IMR-90 (cell line): ENCODE measurements at regions not wholly inside any gene's neighbourhood (a gene's known extent, or its start where the extent isn't known, plus 50 kb on each side); places are given as distances from the start of the nearest gene placed in this dataset.

Experiments
- ATAC-seq: fragments of 200-7000 bp; cut with Tn5 transposase; 2 replicates; pipeline ENCODE4 v1.9.1; 2020; ENCODE audit warnings: low read depth, mild to moderate bottlenecking, moderate library complexity
- BruUV-seq: library from RNA; stranded (reverse); fragments of 400-500 nt; replicated peaks from 2 replicates; lab custom pipeline; 2021; lab: Mats Ljungman, UMichigan
- CTCF ChIA-PET: fragments of 300-600 bp; formaldehyde crosslinking; extraction: SDS; loops from one replicate; lab custom pipeline; 2021; ENCODE audit warnings: antibody characterized with exemption; lab: Yijun Ruan, JAX
- POLR2A ChIA-PET: fragments of 300-600 bp; sonication (Branson Sonifier 250); formaldehyde crosslinking; loops from one replicate; lab custom pipeline; 2022; ENCODE audit warnings: antibody characterized with exemption; ENCODE audit not compliant: unreplicated experiment; lab: Charles Lee
- DNase-seq: peaks from one replicate; pipeline ENCODE4 v3.0.0; 2013
- H2AFZ ChIP-seq: replicated peaks from 2 replicates; pipeline ENCODE3; 2013; ENCODE audit warnings: low read length, mild to moderate bottlenecking; ENCODE audit not compliant: poor library complexity
- H2AK5ac ChIP-seq: 2 replicates; pipeline ENCODE4 v1.6.1; 2013; ENCODE audit warnings: low read depth, low read length, inconsistent platforms
- H2AK9ac ChIP-seq: replicated peaks from 2 replicates; pipeline ENCODE3; 2013; ENCODE audit warnings: mild to moderate bottlenecking, low read depth, low read length, moderate library complexity; ENCODE audit not compliant: poor library complexity
- H2BK120ac ChIP-seq: 2 replicates; pipeline ENCODE4 v1.6.1; 2013; ENCODE audit warnings: low read depth, low read length, inconsistent platforms
- H2BK15ac ChIP-seq: 3 replicates; pipeline ENCODE4 v1.6.1; 2013; ENCODE audit warnings: low read depth, low read length, inconsistent platforms
- H2BK20ac ChIP-seq: 2 replicates; pipeline ENCODE4 v1.6.1; 2013; ENCODE audit warnings: low read depth, mild to moderate bottlenecking, inconsistent platforms, low read length, moderate library complexity
- H2BK5ac ChIP-seq: 2 replicates; pipeline ENCODE4 v1.6.1; 2013; ENCODE audit warnings: mild to moderate bottlenecking, low read depth, low read length, inconsistent platforms; ENCODE audit not compliant: poor library complexity, severe bottlenecking
- H3K14ac ChIP-seq: replicated peaks from 2 replicates; pipeline ENCODE4 v1.6.1; 2013; ENCODE audit warnings: low read depth, low read length, inconsistent platforms
- H3K18ac ChIP-seq: 2 replicates; pipeline ENCODE4 v1.6.1; 2013; ENCODE audit warnings: low read depth, low read length, control low read depth
- H3K23ac ChIP-seq: 2 replicates; pipeline ENCODE4 v1.6.1; 2013; ENCODE audit warnings: low read depth, low read length, inconsistent platforms
- H3K27ac ChIP-seq: 2 replicates; pipeline ENCODE4 v1.5.1; 2013; ENCODE audit warnings: mild to moderate bottlenecking, control low read depth, low read length; ENCODE audit not compliant: insufficient read depth
- H3K27me3 ChIP-seq: 2 replicates; pipeline ENCODE4 v1.6.1; 2013; ENCODE audit warnings: low read length; ENCODE audit not compliant: control insufficient read depth, insufficient read depth
- H3K36me3 ChIP-seq: 2 replicates; pipeline ENCODE4 v1.6.1; 2013; ENCODE audit warnings: low read length, mixed read lengths; ENCODE audit not compliant: control insufficient read depth, insufficient read depth
- H3K4ac ChIP-seq: 2 replicates; pipeline ENCODE4 v1.6.1; 2013; ENCODE audit warnings: low read depth, low read length, inconsistent platforms
- H3K4me1 ChIP-seq: 2 replicates; pipeline ENCODE4 v1.6.1; 2013; ENCODE audit warnings: low read length, mixed read lengths; ENCODE audit not compliant: control insufficient read depth, insufficient read depth
- H3K4me2 ChIP-seq: 2 replicates; pipeline ENCODE4 v1.6.1; 2013; ENCODE audit warnings: low read depth, mild to moderate bottlenecking, control low read depth, low read length, moderate library complexity
- H3K4me3 ChIP-seq: 2 replicates; pipeline ENCODE4 v1.5.1; 2013; ENCODE audit warnings: low read depth, mild to moderate bottlenecking, control low read depth, low read length, moderate library complexity; ENCODE audit not compliant: insufficient read depth
- H3K56ac ChIP-seq: 2 replicates; pipeline ENCODE4 v1.6.1; 2013; ENCODE audit warnings: low read length, inconsistent platforms; ENCODE audit not compliant: insufficient read depth; ENCODE audit errors: extremely low read depth
- H3K79me1 ChIP-seq, 2 experiments: 2 replicates each; pipeline ENCODE4 v1.6.1; 2013; ENCODE audit warnings: low read length in 2 of 2, inconsistent platforms in 1 of 2, low read depth in 1 of 2
- H3K9ac ChIP-seq: 2 replicates; pipeline ENCODE4 v1.6.1; 2013; ENCODE audit warnings: low read depth, low read length, control low read depth
- H3K9me1 ChIP-seq: 2 replicates; pipeline ENCODE4 v1.6.1; 2013; ENCODE audit warnings: low read length, inconsistent platforms; ENCODE audit not compliant: insufficient read depth
- H3K9me3 ChIP-seq: 2 replicates; pipeline ENCODE4 v1.6.1; 2013; ENCODE audit warnings: low read length; ENCODE audit not compliant: control insufficient read depth, insufficient read depth
- H4K20me1 ChIP-seq: 2 replicates; pipeline ENCODE4 v1.6.1; 2013; ENCODE audit warnings: low read length, inconsistent platforms; ENCODE audit not compliant: insufficient read depth
- H4K5ac ChIP-seq: 2 replicates; pipeline ENCODE4 v1.6.1; 2013; ENCODE audit warnings: mild to moderate bottlenecking, low read depth, low read length, control low read depth
- H4K8ac ChIP-seq, 2 experiments: 2 replicates each; pipeline ENCODE4 v1.6.1; 2013; ENCODE audit warnings: low read depth in 2 of 2, low read length in 2 of 2, control low read depth in 1 of 2, inconsistent platforms in 1 of 2
- H4K91ac ChIP-seq: 2 replicates; pipeline ENCODE4 v1.6.1; 2013; ENCODE audit warnings: low read depth, low read length, inconsistent platforms; ENCODE audit not compliant: insufficient read depth
- BHLHE40 ChIP-seq: fragments of 150-350 bp; IDR thresholded peaks from 2 replicates; pipeline ENCODE4 v1.6.1; 2016; ENCODE audit warnings: mild to moderate bottlenecking, low read depth, low read length
- CEBPB ChIP-seq: IDR thresholded peaks from 2 replicates; pipeline ENCODE4 v1.6.1; 2012; ENCODE audit warnings: low read depth, low read length, improper control_type of control experiment
- CHD1 ChIP-seq: IDR thresholded peaks from 2 replicates; pipeline ENCODE4 v1.6.1; 2012; ENCODE audit warnings: low read depth, low read length, improper control_type of control experiment
- FOS ChIP-seq: fragments of 150-350 bp; IDR thresholded peaks from 2 replicates; pipeline ENCODE4 v1.6.1; 2016; ENCODE audit warnings: low read depth, low read length
- MAZ ChIP-seq: IDR thresholded peaks from 2 replicates; pipeline ENCODE4 v1.6.1; 2012; ENCODE audit warnings: low read depth, mild to moderate bottlenecking, low read length, improper control_type of control experiment, moderate library complexity, borderline replicate concordance
- NFE2L2 ChIP-seq: fragments of 150-350 bp; IDR thresholded peaks from 2 replicates; pipeline ENCODE4 v1.6.1; 2016; ENCODE audit warnings: low read depth, mild to moderate bottlenecking, low read length
- POLR2A ChIP-seq: IDR thresholded peaks from 2 replicates; pipeline ENCODE4 v1.6.1; 2012; ENCODE audit warnings: mild to moderate bottlenecking, low read depth, low read length
- RAD21 ChIP-seq: IDR thresholded peaks from 2 replicates; pipeline ENCODE4 v1.6.1; 2012; ENCODE audit warnings: low read length, improper control_type of control experiment
- RCOR1 ChIP-seq: IDR thresholded peaks from 2 replicates; pipeline ENCODE4 v1.6.1; 2012; ENCODE audit warnings: mild to moderate bottlenecking, low read length, improper control_type of control experiment; ENCODE audit not compliant: insufficient replicate concordance
- RFX5 ChIP-seq: IDR thresholded peaks from 2 replicates; pipeline ENCODE4 v1.8.0; 2012; ENCODE audit warnings: low read depth, mild to moderate bottlenecking, low read length, moderate library complexity
- SMC3 ChIP-seq: fragments of 150-350 bp; IDR thresholded peaks from 2 replicates; pipeline ENCODE4 v1.6.1; 2016; ENCODE audit warnings: low read depth, mild to moderate bottlenecking, antibody characterized with exemption, low read length, moderate library complexity
- WGBS, 2 experiments: methylation state at CpG; one replicate each; pipeline versions ENCODE4 v1.1.5 to v1.1.7; 2013; ENCODE audit warnings: missing lambda C conversion rate in 2 of 2; ENCODE audit not compliant: insufficient read length in 1 of 2; ENCODE audit errors: extremely low coverage in 2 of 2; 5-methylcytosine and 5-hydroxymethylcytosine counted together
- dilution Hi-C: fragments of 300-500 bp; cut with HindIII; formaldehyde crosslinking; loops from one replicate; pipeline ENCODE4 v1.14.3; 2018; ENCODE audit warnings: low sequenced_read_pairs; ENCODE audit not compliant: unreplicated experiment
- in situ Hi-C: fragments of 300-500 bp; cut with MboI; formaldehyde crosslinking; loops from 3 replicates; pipeline ENCODE4 v1.14.3; 2019; ENCODE audit warnings: low sequenced_read_pairs, inconsistent platforms, mixed read lengths
- intact Hi-C: fragments of 100-400 bp; cut with micrococcal nuclease; formaldehyde crosslinking; loops from 2 replicates; pipeline ENCODE4 v1.10.0; 2022
- TF ChIP-seq, protein P1 (sequence below): fragments of 150-350 bp; IDR thresholded peaks from 2 replicates; pipeline ENCODE4 v1.6.1; 2016; ENCODE audit warnings: low read depth, mild to moderate bottlenecking, low read length, moderate library complexity, borderline replicate concordance
- TF ChIP-seq, protein P2 (sequence below): conservative IDR thresholded peaks from 2 replicates; pipeline ENCODE4 v1.5.1; 2012; ENCODE audit warnings: mild to moderate bottlenecking, low read depth, low read length, improper control_type of control experiment
- TF ChIP-seq, protein P3 (sequence below): fragments of 150-350 bp; IDR thresholded peaks from 2 replicates; pipeline ENCODE4 v1.6.1; 2017; ENCODE audit warnings: mild to moderate bottlenecking, antibody characterized with exemption, low read length, low read depth

DNA sequence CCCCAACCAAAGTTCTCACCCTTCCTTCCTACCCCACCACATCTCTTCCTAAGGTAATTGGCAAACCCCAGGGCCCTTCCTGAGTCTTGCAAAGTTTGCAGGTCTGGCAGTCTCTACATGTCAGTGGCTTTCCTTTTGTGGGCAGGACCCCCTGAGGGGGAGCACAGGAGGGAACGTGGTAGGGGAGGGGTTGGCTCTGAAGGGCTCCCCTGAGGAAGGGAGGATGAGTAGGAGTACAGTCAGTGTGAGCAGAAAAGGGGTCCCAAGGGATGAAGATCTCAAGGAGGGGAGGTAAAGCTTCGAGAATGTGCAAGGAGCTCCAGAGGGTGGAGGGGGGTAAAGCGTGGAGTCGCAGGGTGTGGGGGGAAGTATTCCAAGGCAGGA, 206.9 kb downstream of the RAB11FIP4 start:
- ChIA-PET POLR2A (no interaction called here), CTCF (no interaction called here)
- H4K8ac ChIP-seq = peak overlapping the region; percentile 92 to 99; a peak in 2 of 4 replicates
- H2AFZ ChIP-seq = peak overlapping the region; percentile 65
- ATAC-seq (no peak), DNase-seq (no peak)
- H3K4me2 ChIP-seq = no peak overlapping the region
- H2BK20ac ChIP-seq = peak overlapping the region; percentile 100
- no peaks in the 10 kb centered on the region for H3K27me3 ChIP-seq
- no peak overlapping the region; the same call in 1 of the 2 replicates for H3K27ac ChIP-seq
- H3K9ac ChIP-seq = no peak overlapping the region
- H3K4ac ChIP-seq = peak overlapping the region; percentile 100
- no peak overlapping the region for H3K18ac ChIP-seq
- no peak overlapping the region for H3K56ac ChIP-seq
- H3K36me3 ChIP-seq = no peaks in the 10 kb centered on the region; the same call in 1 of the 2 replicates
- peak overlapping the region; percentile 100 for H2BK120ac ChIP-seq
- BruUV-seq = no TSS peak
- intact Hi-C loops = loop anchor here (1.0 to 5.0 kb wide), 2 partner anchors 29 to 151 kb away; no protein-coding TSS in a partner anchor
- peak overlapping the region; percentile 44 for H2AK9ac ChIP-seq
- H2BK5ac ChIP-seq = peak overlapping the region; percentile 99
- no peaks in the 10 kb centered on the region for H3K9me3 ChIP-seq
- peak overlapping the region; percentile 98 for H3K14ac ChIP-seq
- peak overlapping the region; percentile 100 for H2AK5ac ChIP-seq
- peaks cover 47% of the 10 kb centered on the region for H3K9me1 ChIP-seq
- TF ChIP-seq POLR2A = no peak
- TF ChIP-seq CHD1 = no peak
- no peak for TF ChIP-seq BHLHE40
- TF ChIP-seq, protein P1, sequence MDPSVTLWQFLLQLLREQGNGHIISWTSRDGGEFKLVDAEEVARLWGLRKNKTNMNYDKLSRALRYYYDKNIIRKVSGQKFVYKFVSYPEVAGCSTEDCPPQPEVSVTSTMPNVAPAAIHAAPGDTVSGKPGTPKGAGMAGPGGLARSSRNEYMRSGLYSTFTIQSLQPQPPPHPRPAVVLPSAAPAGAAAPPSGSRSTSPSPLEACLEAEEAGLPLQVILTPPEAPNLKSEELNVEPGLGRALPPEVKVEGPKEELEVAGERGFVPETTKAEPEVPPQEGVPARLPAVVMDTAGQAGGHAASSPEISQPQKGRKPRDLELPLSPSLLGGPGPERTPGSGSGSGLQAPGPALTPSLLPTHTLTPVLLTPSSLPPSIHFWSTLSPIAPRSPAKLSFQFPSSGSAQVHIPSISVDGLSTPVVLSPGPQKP = no peak
- no peak for TF ChIP-seq FOS
- TF ChIP-seq CEBPB = no peak
- TF ChIP-seq, protein P2, sequence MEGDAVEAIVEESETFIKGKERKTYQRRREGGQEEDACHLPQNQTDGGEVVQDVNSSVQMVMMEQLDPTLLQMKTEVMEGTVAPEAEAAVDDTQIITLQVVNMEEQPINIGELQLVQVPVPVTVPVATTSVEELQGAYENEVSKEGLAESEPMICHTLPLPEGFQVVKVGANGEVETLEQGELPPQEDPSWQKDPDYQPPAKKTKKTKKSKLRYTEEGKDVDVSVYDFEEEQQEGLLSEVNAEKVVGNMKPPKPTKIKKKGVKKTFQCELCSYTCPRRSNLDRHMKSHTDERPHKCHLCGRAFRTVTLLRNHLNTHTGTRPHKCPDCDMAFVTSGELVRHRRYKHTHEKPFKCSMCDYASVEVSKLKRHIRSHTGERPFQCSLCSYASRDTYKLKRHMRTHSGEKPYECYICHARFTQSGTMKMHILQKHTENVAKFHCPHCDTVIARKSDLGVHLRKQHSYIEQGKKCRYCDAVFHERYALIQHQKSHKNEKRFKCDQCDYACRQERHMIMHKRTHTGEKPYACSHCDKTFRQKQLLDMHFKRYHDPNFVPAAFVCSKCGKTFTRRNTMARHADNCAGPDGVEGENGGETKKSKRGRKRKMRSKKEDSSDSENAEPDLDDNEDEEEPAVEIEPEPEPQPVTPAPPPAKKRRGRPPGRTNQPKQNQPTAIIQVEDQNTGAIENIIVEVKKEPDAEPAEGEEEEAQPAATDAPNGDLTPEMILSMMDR = no peak
- TF ChIP-seq MAZ = no peak
- TF ChIP-seq NFE2L2 = no peak
- no peak for TF ChIP-seq RAD21
- no peak for TF ChIP-seq RFX5
- TF ChIP-seq SMC3 = no peak
- no peak for TF ChIP-seq RCOR1
- TF ChIP-seq, protein P3, sequence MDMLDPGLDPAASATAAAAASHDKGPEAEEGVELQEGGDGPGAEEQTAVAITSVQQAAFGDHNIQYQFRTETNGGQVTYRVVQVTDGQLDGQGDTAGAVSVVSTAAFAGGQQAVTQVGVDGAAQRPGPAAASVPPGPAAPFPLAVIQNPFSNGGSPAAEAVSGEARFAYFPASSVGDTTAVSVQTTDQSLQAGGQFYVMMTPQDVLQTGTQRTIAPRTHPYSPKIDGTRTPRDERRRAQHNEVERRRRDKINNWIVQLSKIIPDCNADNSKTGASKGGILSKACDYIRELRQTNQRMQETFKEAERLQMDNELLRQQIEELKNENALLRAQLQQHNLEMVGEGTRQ = no peak
- peak overlapping the region; percentile 100; the same call in 2 of the 3 replicates for H2BK15ac ChIP-seq
- H3K4me1 ChIP-seq = peaks cover 39% of the 10 kb centered on the region
- 90% methylated on average over 2 of the region's 4 CpGs; no CpG with 5 or more reads in 1 of the 2 experiments for WGBS, 2 experiments
- in situ Hi-C loops = no loop called here
- peaks cover 0 to 31% of the 10 kb centered on the region in 2 experiments; a peak in 2 of 4 replicates for H3K79me1 ChIP-seq
- peak overlapping the region; percentile 68; the same call in 1 of the 2 replicates for H3K23ac ChIP-seq
- peak overlapping the region; percentile 99 for H4K91ac ChIP-seq
- peak overlapping the region; percentile 19; the same call in 1 of the 2 replicates for H4K5ac ChIP-seq
- no peaks in the 10 kb centered on the region for H4K20me1 ChIP-seq
- no peak overlapping the region for H3K4me3 ChIP-seq
- dilution Hi-C loops = no loop called here
